Calu3 (cell line): ENCODE measurements at regions not wholly inside any gene's neighbourhood (a gene's known extent, or its start where the extent isn't known, plus 50 kb on each side); places are given as distances from the start of the nearest gene placed in this dataset.

Source experiments
- BruUV-seq: library from RNA; stranded (reverse); fragments of 400-500 nt; replicated peaks from 2 replicates; lab custom pipeline; 2021; lab: Mats Ljungman, UMichigan
- CTCF ChIA-PET: fragments of 300-600 bp; sonication (Branson Sonifier 250); formaldehyde crosslinking; loops from one replicate; lab custom pipeline; 2022; ENCODE audit warnings: antibody characterized with exemption; lab: Charles Lee
- DNase-seq: peaks from one replicate; pipeline ENCODE4 v3.0.0; 2022
- H3K27ac Mint-ChIP-seq: one replicate; pipeline ENCODE4 v1.8.0; 2022; ENCODE audit warnings: mixed read lengths; ENCODE audit not compliant: unreplicated experiment
- H3K27me3 Mint-ChIP-seq: one replicate; pipeline ENCODE4 v1.8.0; 2022; ENCODE audit warnings: mixed read lengths; ENCODE audit not compliant: unreplicated experiment
- H3K36me3 Mint-ChIP-seq: one replicate; pipeline ENCODE4 v1.8.0; 2022; ENCODE audit warnings: mild to moderate bottlenecking, moderate library complexity, mixed read lengths; ENCODE audit not compliant: insufficient read depth, unreplicated experiment
- H3K4me1 Mint-ChIP-seq: one replicate; pipeline ENCODE4 v1.8.0; 2022; ENCODE audit warnings: mild to moderate bottlenecking, low read depth, mixed read lengths; ENCODE audit not compliant: unreplicated experiment
- H3K4me3 Mint-ChIP-seq: one replicate; pipeline ENCODE4 v1.8.0; 2022; ENCODE audit warnings: mild to moderate bottlenecking, low read depth, moderate library complexity, mixed read lengths; ENCODE audit not compliant: unreplicated experiment
- H3K9me3 Mint-ChIP-seq: one replicate; pipeline ENCODE4 v1.8.0; 2022; ENCODE audit warnings: low read depth, mixed read lengths; ENCODE audit not compliant: unreplicated experiment
- CTCF ChIP-seq: fragments of 200-600 bp; IDR thresholded peaks from one replicate; pipeline ENCODE4 v1.8.0; 2022; ENCODE audit warnings: antibody characterized with exemption; ENCODE audit not compliant: unreplicated experiment
- intact Hi-C: fragments of 100-400 bp; cut with micrococcal nuclease; formaldehyde crosslinking; loops from one replicate; pipeline ENCODE4 v1.10.0; 2022; ENCODE audit not compliant: unreplicated experiment

- peak; percentile 52 for DNase-seq
- TF ChIP-seq CTCF: no peak
- no peak overlapping the region for H3K4me3 Mint-ChIP-seq
- H3K9me3 Mint-ChIP-seq: no peaks in the 10 kb centered on the region
- CTCF ChIA-PET: no interaction called here
- peaks cover 15% of the 10 kb centered on the region for H3K4me1 Mint-ChIP-seq
- no peaks in the 10 kb centered on the region for H3K27me3 Mint-ChIP-seq
- BruUV-seq: no TSS peak
- intact Hi-C loops: no loop called here
- no peaks in the 10 kb centered on the region for H3K36me3 Mint-ChIP-seq
- H3K27ac Mint-ChIP-seq: no peak overlapping the region
These were observed 127.3 kb upstream of the HUWE1 start for GRCh38 chrX:53813670-53814440.

GRCh38 chrX:53798281-53798680 lies 111.8 kb upstream of the HUWE1 start:
- H3K36me3 Mint-ChIP-seq: no peaks in the 10 kb centered on the region
- no peak overlapping the region for H3K27ac Mint-ChIP-seq
- no peak for TF ChIP-seq CTCF
- CTCF ChIA-PET: no interaction called here
- H3K4me1 Mint-ChIP-seq: peaks cover 14% of the 10 kb centered on the region
- H3K4me3 Mint-ChIP-seq: no peak overlapping the region
- no TSS peak for BruUV-seq
- no peaks in the 10 kb centered on the region for H3K9me3 Mint-ChIP-seq
- H3K27me3 Mint-ChIP-seq: no peaks in the 10 kb centered on the region
- intact Hi-C loops: no loop called here
- no peak for DNase-seq

GRCh38 chrX:53795576-53795975 lies 109.1 kb upstream of the HUWE1 start:
- H3K27me3 Mint-ChIP-seq: no peaks in the 10 kb centered on the region
- intact Hi-C loops: no loop called here
- no peaks in the 10 kb centered on the region for H3K36me3 Mint-ChIP-seq
- no peak overlapping the region for H3K27ac Mint-ChIP-seq
- no peaks in the 10 kb centered on the region for H3K9me3 Mint-ChIP-seq
- TF ChIP-seq CTCF: no peak
- peaks cover 14% of the 10 kb centered on the region for H3K4me1 Mint-ChIP-seq
- no peak overlapping the region for H3K4me3 Mint-ChIP-seq
- no TSS peak for BruUV-seq
- CTCF ChIA-PET: interaction anchor here (0.5 kb wide), 1 partner anchor 110 kb away, joined by 3 read pairs; no protein-coding TSS in a partner anchor
- DNase-seq: no peak

GRCh38 chrX:53794181-53794580 lies 107.7 kb upstream of the HUWE1 start:
- Mint-ChIP-seq H3K27ac (peak overlapping the region; percentile 43), H3K27me3 (no peaks in the 10 kb centered on the region), H3K9me3 (no peaks in the 10 kb centered on the region), H3K36me3 (no peaks in the 10 kb centered on the region), H3K4me3 (no peak overlapping the region), H3K4me1 (peaks cover 14% of the 10 kb centered on the region)
- CTCF ChIA-PET: no interaction called here
- intact Hi-C loops: no loop called here
- no peak for TF ChIP-seq CTCF
- DNase-seq: no peak
- no TSS peak for BruUV-seq
